ENCODE measurements at regions not wholly inside any gene's neighbourhood (a gene's known extent, or its start where the extent isn't known, plus 50 kb on each side); places are given as distances from the start of the nearest gene placed in this dataset.
A peak's percentile ranks its signal among the peaks of the same experiment; 100 is the strongest.

- no peaks in the 10 kb centered on the region for H3K36me3 ChIP-seq (ENCODE audit: control insufficient read depth in 4 of 4, insufficient read depth in 4 of 4, low read length in 4 of 4)
- H3K9me3 ChIP-seq (ENCODE audit: control insufficient read depth in 4 of 4, insufficient read depth in 3 of 4, low read length in 3 of 4), result no peaks in the 10 kb centered on the region
- H3K9ac ChIP-seq (ENCODE audit: insufficient read depth in 1 of 2, low read length in 2 of 2), result no peak overlapping the region
- WGBS, 2 donors, result 70 to 82% methylated on average over 5 of the region's 5 CpGs
- H3K27ac ChIP-seq (ENCODE audit: low read depth in 1 of 2, low read length in 1 of 2), result no peak overlapping the region
- no peak overlapping the region for H3K4me3 ChIP-seq
- DNase-seq (no peak), ATAC-seq (ENCODE audit: insufficient read depth, low FRiP score) (no peak)
- no peaks in the 10 kb centered on the region for H3K27me3 ChIP-seq (ENCODE audit: control insufficient read depth in 3 of 3, insufficient read depth in 3 of 3, low read length in 2 of 3)
- no peak for TF ChIP-seq CTCF (IDR thresholded peaks at IDR 0.05; ENCODE audit: control extremely low read depth, extremely low read depth)
- peaks cover 0 to 2% (median 0%) of the 10 kb centered on the region in 5 donors for H3K4me1 ChIP-seq (ENCODE audit: control insufficient read depth in 5 of 5, insufficient read depth in 5 of 5, low read length in 5 of 5)
Observed at GRCh38 chr2:12436935-12437561, 279.7 kb upstream of the TRIB2 start.

GRCh38 chr2:12440731-12441130 is 276.0 kb upstream of the TRIB2 start:
- WGBS, 2 donors, result 69 to 90% methylated on average over 4 of the region's 4 CpGs
- TF ChIP-seq CTCF (IDR thresholded peaks at IDR 0.05; ENCODE audit: control extremely low read depth, extremely low read depth), result no peak
- Histone ChIP-seq H3K4me1 (ENCODE audit: control insufficient read depth in 5 of 5, insufficient read depth in 5 of 5, low read length in 5 of 5) (peaks cover 0 to 2% (median 0%) of the 10 kb centered on the region in 5 donors), H3K36me3 (ENCODE audit: control insufficient read depth in 4 of 4, insufficient read depth in 4 of 4, low read length in 4 of 4) (no peaks in the 10 kb centered on the region), H3K27me3 (ENCODE audit: control insufficient read depth in 3 of 3, insufficient read depth in 3 of 3, low read length in 2 of 3) (no peaks in the 10 kb centered on the region), H3K27ac (ENCODE audit: low read depth in 1 of 2, low read length in 1 of 2) (no peak overlapping the region), H3K9me3 (ENCODE audit: control insufficient read depth in 4 of 4, insufficient read depth in 3 of 4, low read length in 3 of 4) (no peaks in the 10 kb centered on the region), H3K4me3 (no peak overlapping the region), H3K9ac (ENCODE audit: insufficient read depth in 1 of 2, low read length in 2 of 2) (no peak overlapping the region)
- ATAC-seq (ENCODE audit: insufficient read depth, low FRiP score) (no peak), DNase-seq (no peak)

- H3K9me3 ChIP-seq (ENCODE audit: control insufficient read depth in 4 of 4, insufficient read depth in 3 of 4, low read length in 3 of 4), result no peaks in the 10 kb centered on the region
- ATAC-seq (ENCODE audit: insufficient read depth, low FRiP score), result no peak
- no peaks in the 10 kb centered on the region for H3K36me3 ChIP-seq (ENCODE audit: control insufficient read depth in 4 of 4, insufficient read depth in 4 of 4, low read length in 4 of 4)
- peak in 1 of 3 donors; percentile 29 for DNase-seq
- peaks cover 0 to 2% (median 0%) of the 10 kb centered on the region in 5 donors for H3K4me1 ChIP-seq (ENCODE audit: control insufficient read depth in 5 of 5, insufficient read depth in 5 of 5, low read length in 5 of 5)
- no peaks in the 10 kb centered on the region for H3K27me3 ChIP-seq (ENCODE audit: control insufficient read depth in 3 of 3, insufficient read depth in 3 of 3, low read length in 2 of 3)
- H3K27ac ChIP-seq (ENCODE audit: low read depth in 1 of 2, low read length in 1 of 2), result no peak overlapping the region
- WGBS, 2 donors, result 59 to 60% methylated on average over 7 of the region's 7 CpGs
- no peak for TF ChIP-seq CTCF (IDR thresholded peaks at IDR 0.05; ENCODE audit: control extremely low read depth, extremely low read depth)
- H3K9ac ChIP-seq (ENCODE audit: insufficient read depth in 1 of 2, low read length in 2 of 2), result no peak overlapping the region
- H3K4me3 ChIP-seq, result no peak overlapping the region
Observed at GRCh38 chr2:12441750-12442475, 274.8 kb upstream of the TRIB2 start.

Data from lung (tissue), 11 donors.